ENCODE measurements at regions not wholly inside any gene's neighbourhood (a gene's known extent, or its start where the extent isn't known, plus 50 kb on each side); places are given as distances from the start of the nearest gene placed in this dataset.

GRCh38 chr9:28332648-28333047, 759.4 kb upstream of the C9orf72 start:
- no peak for TF ChIP-seq EZH2 (IDR thresholded peaks at IDR 0.05; ENCODE audit: borderline replicate concordance, low read length)
- TF ChIP-seq, protein P1, sequence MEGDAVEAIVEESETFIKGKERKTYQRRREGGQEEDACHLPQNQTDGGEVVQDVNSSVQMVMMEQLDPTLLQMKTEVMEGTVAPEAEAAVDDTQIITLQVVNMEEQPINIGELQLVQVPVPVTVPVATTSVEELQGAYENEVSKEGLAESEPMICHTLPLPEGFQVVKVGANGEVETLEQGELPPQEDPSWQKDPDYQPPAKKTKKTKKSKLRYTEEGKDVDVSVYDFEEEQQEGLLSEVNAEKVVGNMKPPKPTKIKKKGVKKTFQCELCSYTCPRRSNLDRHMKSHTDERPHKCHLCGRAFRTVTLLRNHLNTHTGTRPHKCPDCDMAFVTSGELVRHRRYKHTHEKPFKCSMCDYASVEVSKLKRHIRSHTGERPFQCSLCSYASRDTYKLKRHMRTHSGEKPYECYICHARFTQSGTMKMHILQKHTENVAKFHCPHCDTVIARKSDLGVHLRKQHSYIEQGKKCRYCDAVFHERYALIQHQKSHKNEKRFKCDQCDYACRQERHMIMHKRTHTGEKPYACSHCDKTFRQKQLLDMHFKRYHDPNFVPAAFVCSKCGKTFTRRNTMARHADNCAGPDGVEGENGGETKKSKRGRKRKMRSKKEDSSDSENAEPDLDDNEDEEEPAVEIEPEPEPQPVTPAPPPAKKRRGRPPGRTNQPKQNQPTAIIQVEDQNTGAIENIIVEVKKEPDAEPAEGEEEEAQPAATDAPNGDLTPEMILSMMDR (conservative IDR thresholded peaks at IDR 0.05 in 1 of 2, IDR thresholded peaks at IDR 0.05 in 1 of 2; ENCODE audit: extremely low read depth in 1 of 2, insufficient read depth in 1 of 2, low read depth in 1 of 2, low read length in 2 of 2) = no peak

Measured in mammary epithelial cell (primary cell).